Mucosa of descending colon (tissue), 3 donors: ENCODE measurements at regions not wholly inside any gene's neighbourhood (a gene's known extent, or its start where the extent isn't known, plus 50 kb on each side); places are given as distances from the start of the nearest gene placed in this dataset.

Experiments
- ATAC-seq: fragments of 200-7000 bp; cut with Tn5 transposase; one replicate; pipeline ENCODE4 v1.9.1; 2020; ENCODE audit warnings: mild to moderate bottlenecking, moderate library complexity
- DNase-seq, 3 donors: peaks; one replicate each; pipeline ENCODE4 v3.0.0-alpha.2; 2020
- H3K36me3 ChIP-seq: fragments of 200-600 bp; one replicate; pipeline ENCODE4 v1.8.0; 2021; ENCODE audit warnings: low read depth, mild to moderate bottlenecking
- H3K4me1 ChIP-seq: fragments of 200-600 bp; one replicate; pipeline ENCODE4 v1.8.0; 2021; ENCODE audit warnings: low read depth, mild to moderate bottlenecking
- H3K4me3 ChIP-seq: fragments of 200-600 bp; one replicate; pipeline ENCODE4 v1.8.0; 2021; ENCODE audit warnings: mild to moderate bottlenecking
- H3K9me3 ChIP-seq: fragments of 200-600 bp; one replicate; pipeline ENCODE4 v1.8.0; 2021; ENCODE audit warnings: mild to moderate bottlenecking
- CTCF ChIP-seq: fragments of 200-600 bp; IDR thresholded peaks from one replicate; pipeline ENCODE4 v1.8.0; 2022; ENCODE audit warnings: antibody characterized with exemption, mild to moderate bottlenecking
- intact Hi-C, 2 donors: fragments of 100-400 bp; cut with DNase I in 1 of 2; cut with micrococcal nuclease in 1 of 2; formaldehyde crosslinking; loops; one replicate each; pipeline versions ENCODE4 v1.11.0 to v1.11.1; 2022; cut with DNase I, micrococcal nuclease
- donor health status: DM: no; HTN: no; CAD: no; lungs with moderate emphysema.
- donor health status: DM: no; HTN: no; CAD: no.
- donor health status: DM: no; HTN: yes; CAD: no.

- DNase-seq (no peak), ATAC-seq (no peak)
- intact Hi-C loops = no loop called here
- TF ChIP-seq CTCF = no peak
- no peaks in the 10 kb centered on the region for H3K36me3 ChIP-seq
- H3K9me3 ChIP-seq = peaks cover 6% of the 10 kb centered on the region
- no peak overlapping the region for H3K4me3 ChIP-seq
- H3K4me1 ChIP-seq = no peaks in the 10 kb centered on the region
Observed at GRCh38 chr1:104348277-104348676, 598.6 kb downstream of the AMY1C start.

GRCh38 chr1:104353580-104353979 lies 603.9 kb downstream of the AMY1C start:
- H3K4me1 ChIP-seq = no peaks in the 10 kb centered on the region
- intact Hi-C loops = no loop called here
- no peak for ATAC-seq

GRCh38 chr1:104358086-104358485 lies 608.4 kb downstream of the AMY1C start:
- intact Hi-C loops = no loop called here
- Histone ChIP-seq H3K36me3 (no peaks in the 10 kb centered on the region), H3K4me3 (no peak overlapping the region), H3K9me3 (no peaks in the 10 kb centered on the region), H3K4me1 (no peaks in the 10 kb centered on the region)
- DNase-seq (no peak), ATAC-seq (no peak)
- TF ChIP-seq CTCF = no peak

More at GRCh38 chr1:104353580-104353979, 603.9 kb downstream of the AMY1C start:
- Histone ChIP-seq H3K4me3 (no peak overlapping the region), H3K9me3 (peaks cover 3% of the 10 kb centered on the region), H3K36me3 (no peaks in the 10 kb centered on the region)
- no peak for TF ChIP-seq CTCF
- no peak for DNase-seq

- no peak overlapping the region for H3K4me3 ChIP-seq
- H3K4me1 ChIP-seq = no peaks in the 10 kb centered on the region
- no peak for TF ChIP-seq CTCF
Observed at GRCh38 chr1:104358621-104359020, 608.9 kb downstream of the AMY1C start.

GRCh38 chr1:104378414-104378813 lies 628.7 kb downstream of the AMY1C start:
- Histone ChIP-seq H3K36me3 (no peaks in the 10 kb centered on the region), H3K4me3 (no peak overlapping the region), H3K4me1 (no peaks in the 10 kb centered on the region), H3K9me3 (peaks cover 7% of the 10 kb centered on the region)
- ATAC-seq (no peak), DNase-seq (no peak)
- TF ChIP-seq CTCF = no peak
- intact Hi-C loops = no loop called here

More at GRCh38 chr1:104358621-104359020, 608.9 kb downstream of the AMY1C start:
- H3K36me3 ChIP-seq = no peaks in the 10 kb centered on the region
- DNase-seq (no peak), ATAC-seq (no peak)
- no peaks in the 10 kb centered on the region for H3K9me3 ChIP-seq
- intact Hi-C loops = no loop called here

- ATAC-seq (no peak), DNase-seq (no peak)
- TF ChIP-seq CTCF = no peak
- Histone ChIP-seq H3K9me3 (peaks cover 7% of the 10 kb centered on the region), H3K4me3 (no peak overlapping the region), H3K36me3 (no peaks in the 10 kb centered on the region), H3K4me1 (no peaks in the 10 kb centered on the region)
- intact Hi-C loops = no loop called here
Observed at GRCh38 chr1:104380003-104380402, 630.3 kb downstream of the AMY1C start.
